ENCODE measurements at regions not wholly inside any gene's neighbourhood (a gene's known extent, or its start where the extent isn't known, plus 50 kb on each side); places are given as distances from the start of the nearest gene placed in this dataset.

DNA sequence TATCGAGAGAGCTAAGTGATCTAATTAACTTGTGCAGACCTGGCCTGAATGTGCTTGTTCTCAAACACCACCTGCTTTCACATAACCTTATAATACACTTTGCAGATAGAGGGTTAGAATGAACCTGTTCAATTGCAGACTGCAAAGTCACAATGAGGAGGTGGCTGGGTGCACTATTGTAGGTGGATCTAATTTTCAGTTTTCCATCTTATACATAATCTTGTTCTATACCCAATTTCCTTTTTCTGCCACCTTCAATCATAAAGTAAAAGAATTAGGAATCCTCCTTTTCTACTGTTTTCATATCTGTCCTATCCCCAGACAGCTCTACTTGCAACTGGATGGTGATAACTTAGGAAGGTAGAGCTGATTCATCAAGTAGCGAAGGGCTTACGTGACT, 68.8 kb upstream of the APC start:
- Histone ChIP-seq H3K9me3 (no peaks in the 10 kb centered on the region), H3K36me3 (ENCODE audit: control insufficient read depth in 2 of 2, extremely low read depth in 1 of 2, insufficient read depth in 1 of 2, low read length in 1 of 2) (no peaks in the 10 kb centered on the region), H3K27ac (ENCODE audit: low read length) (no peak overlapping the region), H3K27me3 (replicated peaks in 1 of 2; ENCODE audit: control insufficient read depth in 2 of 2, extremely low read depth in 1 of 2, insufficient read depth in 2 of 2, low read length in 1 of 2) (no peaks in the 10 kb centered on the region), H3K4me1 (ENCODE audit: control insufficient read depth in 1 of 2, extremely low read depth in 1 of 2, insufficient read depth in 2 of 2, low read length in 2 of 2) (no peaks in the 10 kb centered on the region), H3K4me3 (ENCODE audit: control insufficient read depth in 1 of 2, extremely low read depth in 1 of 2, low read length in 1 of 2) (no peak overlapping the region)
- WGBS (ENCODE audit: insufficient coverage), result no CpG with 5 or more reads among the region's 3 CpGs
- H3K9me3 Mint-ChIP-seq, result no peaks in the 10 kb centered on the region
- peaks cover 3 to 4% of the 10 kb centered on the region in 2 donors for H3K27me3 Mint-ChIP-seq
- DNase-seq (no peak), ATAC-seq (replicated peaks in 1 of 4) (no peak)
- ChIA-PET POLR2A (no interaction called here), CTCF (no interaction called here)
- no peaks in the 10 kb centered on the region for H3K4me1 Mint-ChIP-seq
- no peak overlapping the region for H3K27ac Mint-ChIP-seq
- no peaks in the 10 kb centered on the region for H3K36me3 Mint-ChIP-seq
- H3K4me3 Mint-ChIP-seq, result no peak overlapping the region

DNA sequence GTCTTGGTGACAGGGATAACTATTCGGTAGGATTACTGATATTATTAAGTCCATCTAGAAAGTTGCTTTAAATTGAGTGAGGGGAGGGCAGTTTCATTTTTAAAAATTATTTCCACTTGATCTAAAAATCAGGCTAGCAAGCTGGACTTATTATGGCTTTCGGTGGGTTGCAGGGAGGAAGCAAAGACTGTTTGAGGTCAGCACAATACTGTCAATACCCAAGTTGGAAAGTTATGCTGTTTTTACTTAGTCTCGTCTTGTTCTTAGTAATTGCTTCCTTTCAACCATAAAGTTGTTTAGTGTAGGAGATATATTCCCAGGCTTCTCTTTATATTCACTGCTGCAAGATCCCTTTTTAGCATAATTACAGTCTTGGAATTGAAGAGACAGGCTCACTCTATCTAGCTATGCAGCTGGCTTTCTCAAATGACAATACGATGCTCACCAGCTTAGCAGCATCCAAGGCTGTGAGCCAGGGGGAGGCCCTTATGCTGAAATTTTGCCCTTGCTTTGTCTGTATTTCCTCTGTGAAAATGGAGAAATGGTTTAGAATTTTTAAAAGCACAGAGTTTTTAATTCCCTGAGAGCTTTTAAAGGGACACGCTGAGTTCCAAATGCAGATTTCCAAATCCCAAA, 68.2 kb upstream of the APC start:
- Histone ChIP-seq H3K4me1 (ENCODE audit: control insufficient read depth in 1 of 2, extremely low read depth in 1 of 2, insufficient read depth in 2 of 2, low read length in 2 of 2) (no peaks in the 10 kb centered on the region), H3K27me3 (replicated peaks in 1 of 2; ENCODE audit: control insufficient read depth in 2 of 2, extremely low read depth in 1 of 2, insufficient read depth in 2 of 2, low read length in 1 of 2) (no peaks in the 10 kb centered on the region), H3K36me3 (ENCODE audit: control insufficient read depth in 2 of 2, extremely low read depth in 1 of 2, insufficient read depth in 1 of 2, low read length in 1 of 2) (no peaks in the 10 kb centered on the region), H3K9me3 (no peaks in the 10 kb centered on the region), H3K27ac (ENCODE audit: low read length) (no peak overlapping the region), H3K4me3 (ENCODE audit: control insufficient read depth in 1 of 2, extremely low read depth in 1 of 2, low read length in 1 of 2) (no peak overlapping the region)
- H3K36me3 Mint-ChIP-seq, result no peaks in the 10 kb centered on the region
- no peak for DNase-seq
- ChIA-PET POLR2A (no interaction called here), CTCF (no interaction called here)
- peaks cover 5 to 9% of the 10 kb centered on the region in 2 donors for H3K27me3 Mint-ChIP-seq
- H3K9me3 Mint-ChIP-seq, result no peaks in the 10 kb centered on the region
- no peak overlapping the region for H3K27ac Mint-ChIP-seq
- H3K4me3 Mint-ChIP-seq, result no peak overlapping the region
- H3K4me1 Mint-ChIP-seq, result no peaks in the 10 kb centered on the region
- ATAC-seq (replicated peaks in 1 of 4), result no peak
- WGBS (ENCODE audit: insufficient coverage), result no CpG with 5 or more reads among the region's 5 CpGs

DNA sequence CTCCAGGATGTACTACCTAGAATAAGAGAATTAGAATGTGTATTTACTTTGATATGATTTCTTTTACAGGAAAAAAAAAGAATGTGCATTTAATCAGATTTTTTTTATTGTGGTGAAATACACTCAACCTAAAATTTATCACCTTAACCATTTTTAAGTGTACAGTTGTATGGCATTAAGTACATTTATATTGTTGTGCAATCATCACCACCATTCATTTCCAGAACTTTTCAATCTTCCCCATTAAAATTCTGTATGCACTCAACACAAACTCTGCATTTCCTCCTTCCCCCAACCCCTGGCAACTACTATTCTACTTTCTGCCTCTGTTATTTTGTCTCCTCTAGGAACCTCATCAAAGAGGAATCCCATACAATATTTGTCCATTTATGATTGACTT, 66.0 kb upstream of the APC start:
- Mint-ChIP-seq H3K4me3 (no peak overlapping the region), H3K9me3 (no peaks in the 10 kb centered on the region), H3K27me3 (peaks cover 19% of the 10 kb centered on the region in 2 donors), H3K27ac (no peak overlapping the region), H3K4me1 (no peaks in the 10 kb centered on the region), H3K36me3 (no peaks in the 10 kb centered on the region)
- CTCF ChIA-PET, result no interaction called here
- no peak overlapping the region for H3K4me3 ChIP-seq (ENCODE audit: control insufficient read depth in 1 of 2, extremely low read depth in 1 of 2, low read length in 1 of 2)
- ATAC-seq (replicated peaks in 1 of 4) (no peak), DNase-seq (no peak)
- no peaks in the 10 kb centered on the region for H3K27me3 ChIP-seq (replicated peaks in 1 of 2; ENCODE audit: control insufficient read depth in 2 of 2, extremely low read depth in 1 of 2, insufficient read depth in 2 of 2, low read length in 1 of 2)
- no peaks in the 10 kb centered on the region for H3K4me1 ChIP-seq (ENCODE audit: control insufficient read depth in 1 of 2, extremely low read depth in 1 of 2, insufficient read depth in 2 of 2, low read length in 2 of 2)
- POLR2A ChIA-PET, result no interaction called here
- H3K9me3 ChIP-seq, result no peaks in the 10 kb centered on the region
- no peaks in the 10 kb centered on the region for H3K36me3 ChIP-seq (ENCODE audit: control insufficient read depth in 2 of 2, extremely low read depth in 1 of 2, insufficient read depth in 1 of 2, low read length in 1 of 2)
- no peak overlapping the region for H3K27ac ChIP-seq (ENCODE audit: low read length)

DNA sequence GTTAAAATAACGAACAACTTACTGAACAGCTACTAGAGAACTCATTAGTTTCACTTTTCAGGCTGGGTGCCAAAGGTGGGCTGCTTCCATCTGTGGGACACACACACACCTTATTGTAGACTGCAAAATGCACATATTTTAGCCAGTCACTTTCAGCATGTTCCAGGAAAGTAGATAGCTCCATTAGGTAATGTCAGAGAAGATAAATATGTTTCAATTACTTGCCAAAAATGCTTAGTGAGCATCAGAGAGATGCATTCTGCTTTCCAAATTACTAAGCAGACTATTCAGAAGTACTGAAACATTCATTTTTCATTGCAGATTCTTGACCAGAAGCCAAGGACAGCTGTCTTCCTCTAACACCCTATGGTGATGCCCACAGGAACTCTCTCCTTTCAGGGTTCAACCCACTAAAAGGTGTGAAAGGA, 56.2 kb upstream of the APC start:
- Histone ChIP-seq H3K4me3 (ENCODE audit: control insufficient read depth in 1 of 2, extremely low read depth in 1 of 2, low read length in 1 of 2) (no peak overlapping the region), H3K36me3 (ENCODE audit: control insufficient read depth in 2 of 2, extremely low read depth in 1 of 2, insufficient read depth in 1 of 2, low read length in 1 of 2) (no peaks in the 10 kb centered on the region), H3K27me3 (replicated peaks in 1 of 2; ENCODE audit: control insufficient read depth in 2 of 2, extremely low read depth in 1 of 2, insufficient read depth in 2 of 2, low read length in 1 of 2) (peaks cover 0 to 11% of the 10 kb centered on the region in 2 experiments), H3K9me3 (no peaks in the 10 kb centered on the region), H3K27ac (ENCODE audit: low read length) (no peak overlapping the region), H3K4me1 (ENCODE audit: control insufficient read depth in 1 of 2, extremely low read depth in 1 of 2, insufficient read depth in 2 of 2, low read length in 2 of 2) (no peaks in the 10 kb centered on the region)
- Mint-ChIP-seq H3K4me1 (no peaks in the 10 kb centered on the region), H3K36me3 (no peaks in the 10 kb centered on the region), H3K27me3 (peaks cover 23 to 38% of the 10 kb centered on the region in 2 donors), H3K4me3 (no peak overlapping the region), H3K9me3 (peaks cover 0 to 5% (median 0%) of the 10 kb centered on the region in 3 donors), H3K27ac (no peak overlapping the region)
- ChIA-PET POLR2A (no interaction called here), CTCF (no interaction called here)
- no CpG with 5 or more reads among the region's 1 CpG for WGBS (ENCODE audit: insufficient coverage)
- ATAC-seq (replicated peaks in 1 of 4) (no peak), DNase-seq (no peak)

DNA sequence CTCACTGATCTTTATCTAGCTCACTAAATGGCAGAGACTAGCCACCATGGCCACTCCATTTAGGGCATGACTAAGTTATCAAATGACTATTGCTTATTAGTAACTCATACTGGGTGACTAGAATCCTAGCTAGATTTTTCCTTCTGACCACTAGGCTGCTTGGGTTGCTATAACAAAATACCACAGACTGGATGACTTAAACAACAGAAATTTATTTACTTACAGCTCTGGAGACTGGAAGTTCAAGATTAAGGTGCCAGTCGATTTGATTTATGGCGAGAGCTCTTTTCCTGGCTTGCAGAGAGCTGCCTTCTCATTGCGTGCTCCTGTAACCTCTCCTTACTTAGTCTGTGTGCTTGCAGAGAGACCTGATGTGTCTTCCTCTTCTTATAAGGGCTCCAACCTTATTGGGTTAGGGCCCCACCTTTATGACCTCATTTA, 55.0 kb upstream of the APC start:
- Mint-ChIP-seq H3K27me3 (peaks cover 27 to 36% of the 10 kb centered on the region in 2 donors), H3K36me3 (no peaks in the 10 kb centered on the region), H3K4me3 (no peak overlapping the region), H3K27ac (no peak overlapping the region), H3K4me1 (no peaks in the 10 kb centered on the region), H3K9me3 (peaks cover 0 to 5% (median 0%) of the 10 kb centered on the region in 3 donors)
- ATAC-seq (replicated peaks in 1 of 4) (no peak), DNase-seq (no peak)
- H3K4me1 ChIP-seq (ENCODE audit: control insufficient read depth in 1 of 2, extremely low read depth in 1 of 2, insufficient read depth in 2 of 2, low read length in 2 of 2), result no peaks in the 10 kb centered on the region
- 95% methylated on average over 3 of the region's 3 CpGs for WGBS (ENCODE audit: insufficient coverage)
- H3K9me3 ChIP-seq, result no peaks in the 10 kb centered on the region
- H3K27me3 ChIP-seq (replicated peaks in 1 of 2; ENCODE audit: control insufficient read depth in 2 of 2, extremely low read depth in 1 of 2, insufficient read depth in 2 of 2, low read length in 1 of 2), result peaks cover 0 to 11% of the 10 kb centered on the region in 2 experiments
- no peak overlapping the region for H3K4me3 ChIP-seq (ENCODE audit: control insufficient read depth in 1 of 2, extremely low read depth in 1 of 2, low read length in 1 of 2)
- H3K27ac ChIP-seq (ENCODE audit: low read length), result no peak overlapping the region
- ChIA-PET POLR2A (no interaction called here), CTCF (no interaction called here)
- no peaks in the 10 kb centered on the region for H3K36me3 ChIP-seq (ENCODE audit: control insufficient read depth in 2 of 2, extremely low read depth in 1 of 2, insufficient read depth in 1 of 2, low read length in 1 of 2)

DNA sequence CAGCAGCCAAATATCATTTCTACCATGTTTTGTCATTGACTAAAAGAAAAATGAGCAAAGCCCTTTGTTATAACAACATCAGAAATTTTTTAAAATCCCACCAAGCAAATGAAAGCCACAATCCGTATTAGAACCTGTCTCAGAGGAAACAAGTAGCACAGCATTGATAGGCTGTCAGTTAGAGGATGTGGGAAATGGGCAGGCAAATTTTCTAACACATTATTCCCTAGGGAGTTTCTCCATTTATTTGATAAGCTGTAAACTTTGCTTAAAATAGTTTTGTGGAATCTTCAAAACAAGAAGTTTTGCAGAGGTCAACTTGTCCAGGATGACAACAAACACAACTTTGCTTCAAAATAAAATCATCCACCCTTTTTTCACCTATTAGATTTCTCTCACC, 53.6 kb upstream of the APC start:
- H3K4me1 Mint-ChIP-seq, result no peaks in the 10 kb centered on the region
- Histone ChIP-seq H3K36me3 (ENCODE audit: control insufficient read depth in 2 of 2, extremely low read depth in 1 of 2, insufficient read depth in 1 of 2, low read length in 1 of 2) (no peaks in the 10 kb centered on the region), H3K27ac (ENCODE audit: low read length) (no peak overlapping the region), H3K4me3 (ENCODE audit: control insufficient read depth in 1 of 2, extremely low read depth in 1 of 2, low read length in 1 of 2) (no peak overlapping the region), H3K4me1 (ENCODE audit: control insufficient read depth in 1 of 2, extremely low read depth in 1 of 2, insufficient read depth in 2 of 2, low read length in 2 of 2) (no peaks in the 10 kb centered on the region), H3K27me3 (replicated peaks in 1 of 2; ENCODE audit: control insufficient read depth in 2 of 2, extremely low read depth in 1 of 2, insufficient read depth in 2 of 2, low read length in 1 of 2) (peaks cover 0 to 6% of the 10 kb centered on the region in 2 experiments), H3K9me3 (no peaks in the 10 kb centered on the region)
- WGBS (ENCODE audit: insufficient coverage), result no CpG with 5 or more reads among the region's 1 CpG
- CTCF ChIA-PET, result no interaction called here
- POLR2A ChIA-PET, result no interaction called here
- peaks cover 28 to 34% of the 10 kb centered on the region in 2 donors for H3K27me3 Mint-ChIP-seq
- no peaks in the 10 kb centered on the region for H3K36me3 Mint-ChIP-seq
- no peak overlapping the region for H3K27ac Mint-ChIP-seq
- DNase-seq (no peak), ATAC-seq (replicated peaks in 1 of 4) (no peak)
- peaks cover 0 to 5% (median 0%) of the 10 kb centered on the region in 3 donors for H3K9me3 Mint-ChIP-seq
- no peak overlapping the region for H3K4me3 Mint-ChIP-seq

DNA sequence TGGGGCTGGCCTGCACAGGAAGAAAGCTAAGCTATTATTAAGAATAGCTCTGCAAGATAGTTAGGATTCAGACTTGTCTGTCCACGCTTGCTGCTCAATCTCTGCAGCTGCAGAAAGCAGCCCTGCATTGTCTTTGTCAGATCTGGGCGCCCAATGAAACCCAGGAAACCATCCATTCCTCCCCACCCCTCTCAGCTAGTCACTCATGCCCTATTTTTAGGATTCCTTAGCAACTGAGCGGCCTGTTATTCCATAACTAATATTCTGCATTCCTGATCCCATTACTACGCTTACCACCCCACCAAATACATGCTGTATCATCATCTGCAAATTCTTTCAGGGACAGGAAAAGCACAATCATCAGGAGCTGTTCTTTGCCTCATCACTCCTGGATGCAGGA, 52.9 kb upstream of the APC start:
- no peaks in the 10 kb centered on the region for H3K36me3 ChIP-seq (ENCODE audit: control insufficient read depth in 2 of 2, extremely low read depth in 1 of 2, insufficient read depth in 1 of 2, low read length in 1 of 2)
- no peak overlapping the region for H3K4me3 ChIP-seq (ENCODE audit: control insufficient read depth in 1 of 2, extremely low read depth in 1 of 2, low read length in 1 of 2)
- no peak overlapping the region for H3K27ac ChIP-seq (ENCODE audit: low read length)
- CTCF ChIA-PET, result interaction anchor here in 1 of 2 donors (0.6 kb wide), 1 partner anchor 266 kb away, joined by 3 read pairs; no protein-coding TSS in a partner anchor
- H3K36me3 Mint-ChIP-seq, result no peaks in the 10 kb centered on the region
- no peaks in the 10 kb centered on the region for H3K4me1 Mint-ChIP-seq
- no peaks in the 10 kb centered on the region for H3K9me3 ChIP-seq
- peaks cover 0 to 2% of the 10 kb centered on the region in 2 experiments for H3K27me3 ChIP-seq (replicated peaks in 1 of 2; ENCODE audit: control insufficient read depth in 2 of 2, extremely low read depth in 1 of 2, insufficient read depth in 2 of 2, low read length in 1 of 2)
- no peak for ATAC-seq (replicated peaks in 1 of 4)
- H3K27ac Mint-ChIP-seq, result no peak overlapping the region
- H3K4me3 Mint-ChIP-seq, result no peak overlapping the region
- POLR2A ChIA-PET, result no interaction called here
- peaks cover 28 to 33% of the 10 kb centered on the region in 2 donors for H3K27me3 Mint-ChIP-seq
- 74% methylated on average over 4 of the region's 4 CpGs for WGBS (ENCODE audit: insufficient coverage)
- peaks cover 0 to 5% (median 0%) of the 10 kb centered on the region in 3 donors for H3K9me3 Mint-ChIP-seq
- H3K4me1 ChIP-seq (ENCODE audit: control insufficient read depth in 1 of 2, extremely low read depth in 1 of 2, insufficient read depth in 2 of 2, low read length in 2 of 2), result no peaks in the 10 kb centered on the region
- DNase-seq, result no peak

Measured in T-cell (primary cell).